Activated naive CD8-positive, alpha-beta T cell treated with anti-CD3 and anti-CD28 coated beads, Interleukin-2, amount 50 U/mL, for 16 hours (primary cell): ENCODE measurements at regions not wholly inside any gene's neighbourhood (a gene's known extent, or its start where the extent isn't known, plus 50 kb on each side); places are given as distances from the start of the nearest gene placed in this dataset.

Source experiments
- DNase-seq: peaks from one replicate; pipeline ENCODE4 v3.0.0-alpha.2; 2020; ENCODE audit warnings: low read depth, low spot score

DNA sequence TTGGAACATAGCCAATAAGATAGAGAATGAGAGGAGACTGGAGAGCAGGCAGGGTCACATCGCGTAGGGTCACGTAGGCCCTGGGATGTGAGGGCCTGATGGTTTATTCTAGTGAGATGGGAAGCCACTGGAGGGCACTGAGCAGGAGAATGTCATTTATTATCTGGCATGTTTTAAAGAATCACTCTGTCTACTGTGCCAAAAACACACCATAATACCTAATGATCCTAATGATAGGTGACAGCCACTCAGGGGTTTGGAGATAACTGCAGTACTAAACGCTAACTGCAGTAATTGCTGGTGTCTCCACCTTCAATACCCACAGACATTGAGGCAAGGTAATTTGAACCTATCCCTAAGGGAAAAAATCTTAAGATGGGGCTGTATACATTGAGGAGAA lies 185.4 kb downstream of the TTLL7 start:
- no peak for DNase-seq

GRCh38 chr1:83810144-83810543 lies 188.8 kb downstream of the TTLL7 start:
- no peak for DNase-seq

- DNase-seq = no peak
Measured at GRCh38 chr1:83808536-83808935, 190.4 kb downstream of the TTLL7 start.

- no peak for DNase-seq
Measured at GRCh38 chr1:83807821-83808220, 191.1 kb downstream of the TTLL7 start.

DNA sequence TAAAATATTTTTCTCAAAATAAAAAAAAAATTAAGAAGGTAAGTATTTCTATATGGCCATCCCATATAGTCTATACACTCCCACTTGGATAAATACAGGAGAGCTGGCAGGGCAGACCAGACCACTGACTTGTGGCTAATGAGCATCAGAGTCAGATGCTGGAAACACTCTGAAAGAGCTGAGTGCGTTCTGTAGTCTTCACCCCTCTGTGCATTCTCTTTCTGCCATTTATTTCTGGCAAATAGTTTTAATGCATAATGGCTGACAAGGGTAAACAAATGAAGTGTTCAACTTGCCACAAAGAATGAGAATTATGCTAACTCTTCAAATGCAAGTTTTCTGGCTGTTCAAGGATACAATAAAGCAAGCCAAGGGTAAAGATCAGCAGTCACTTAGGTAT lies 191.7 kb downstream of the TTLL7 start:
- DNase-seq = no peak

DNA sequence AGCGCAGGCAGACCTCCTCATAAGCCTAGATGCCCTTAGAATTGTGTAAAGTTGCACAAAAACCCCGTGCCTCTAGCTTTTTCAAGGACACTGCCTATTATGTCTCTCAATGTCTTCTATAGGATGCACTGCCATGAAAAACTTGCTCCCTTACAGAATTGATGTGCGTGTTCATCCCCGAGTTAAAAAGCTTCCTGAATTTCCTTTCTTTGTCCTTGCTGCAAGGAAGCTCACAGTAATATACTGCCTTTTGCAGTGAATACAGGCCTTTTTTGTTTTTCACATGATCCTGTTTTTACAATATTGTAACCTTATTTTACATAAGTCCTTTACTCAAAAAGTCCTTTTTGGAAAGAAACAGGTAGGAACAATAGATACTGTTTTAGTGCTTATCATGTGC lies 193.0 kb downstream of the TTLL7 start:
- no peak for DNase-seq

GRCh38 chr1:83802460-83803152 lies 196.3 kb downstream of the TTLL7 start:
- no peak for DNase-seq

DNA sequence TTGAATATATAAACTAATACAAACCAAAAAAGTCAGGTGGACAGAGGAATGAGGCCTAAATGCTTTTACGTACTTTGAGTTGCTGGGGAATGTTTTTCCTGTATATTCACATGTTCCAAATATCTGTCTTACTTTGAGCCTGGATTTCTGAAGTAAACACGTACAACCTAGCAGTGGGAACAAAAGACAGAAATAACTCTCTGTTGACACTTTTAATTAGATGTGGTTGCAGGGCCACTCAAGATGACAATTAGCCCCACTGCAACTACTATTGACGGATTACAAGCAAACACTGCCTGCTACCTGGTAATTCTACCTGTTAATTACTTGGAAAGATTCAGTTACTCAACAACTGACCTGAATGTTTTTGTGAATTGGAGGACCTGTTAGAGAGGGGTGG lies 196.9 kb downstream of the TTLL7 start:
- no peak for DNase-seq

DNA sequence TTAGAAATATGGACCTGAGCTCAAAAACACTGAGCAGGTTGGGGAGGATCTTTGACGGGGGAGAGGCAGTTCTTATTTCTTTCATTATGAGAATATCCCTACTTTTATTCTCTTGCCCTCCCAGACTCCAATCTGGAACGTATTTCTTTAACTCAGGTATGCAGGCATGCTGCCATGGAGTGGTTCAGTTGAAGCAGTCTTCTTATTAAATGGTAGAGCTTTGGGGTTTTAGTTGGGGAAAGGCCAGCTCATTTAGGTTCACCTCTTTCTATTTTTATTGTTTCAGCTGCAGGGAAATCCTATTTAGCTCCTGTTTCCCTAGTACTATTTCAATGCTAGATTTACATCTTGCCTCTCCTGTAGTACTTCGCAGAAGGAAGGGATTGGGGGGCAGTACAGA lies 198.9 kb downstream of the TTLL7 start:
- no peak for DNase-seq

GRCh38 chr1:83799594-83799993 lies 199.3 kb downstream of the TTLL7 start:
- DNase-seq = no peak

GRCh38 chr1:83798965-83799364 lies 200.0 kb downstream of the TTLL7 start:
- DNase-seq = no peak

GRCh38 chr1:83796409-83796808 lies 202.5 kb downstream of the TTLL7 start:
- DNase-seq = no peak

- no peak for DNase-seq
Measured at GRCh38 chr1:83794384-83794783, 204.5 kb downstream of the TTLL7 start.

GRCh38 chr1:83791821-83792437 lies 207.0 kb downstream of the TTLL7 start:
- no peak for DNase-seq

DNA sequence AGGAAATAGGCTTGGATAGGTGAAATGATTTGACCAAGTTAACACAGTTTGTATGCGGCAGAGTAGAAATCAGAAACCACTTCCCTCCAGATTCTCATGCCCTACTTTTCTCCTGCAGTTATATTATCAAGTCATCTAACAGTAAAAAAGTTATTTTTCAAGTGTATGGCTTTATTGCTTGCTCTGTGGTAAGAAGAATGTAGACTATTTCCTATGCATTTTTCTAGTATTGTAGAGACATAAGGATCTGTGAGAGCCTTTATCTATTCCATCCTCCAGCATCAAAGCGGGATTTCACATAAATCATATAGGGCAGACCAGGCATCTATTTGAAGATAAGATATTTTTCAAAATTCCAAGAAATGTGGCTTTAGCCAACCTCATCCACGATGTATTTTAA lies 208.5 kb downstream of the TTLL7 start:
- DNase-seq = no peak

DNA sequence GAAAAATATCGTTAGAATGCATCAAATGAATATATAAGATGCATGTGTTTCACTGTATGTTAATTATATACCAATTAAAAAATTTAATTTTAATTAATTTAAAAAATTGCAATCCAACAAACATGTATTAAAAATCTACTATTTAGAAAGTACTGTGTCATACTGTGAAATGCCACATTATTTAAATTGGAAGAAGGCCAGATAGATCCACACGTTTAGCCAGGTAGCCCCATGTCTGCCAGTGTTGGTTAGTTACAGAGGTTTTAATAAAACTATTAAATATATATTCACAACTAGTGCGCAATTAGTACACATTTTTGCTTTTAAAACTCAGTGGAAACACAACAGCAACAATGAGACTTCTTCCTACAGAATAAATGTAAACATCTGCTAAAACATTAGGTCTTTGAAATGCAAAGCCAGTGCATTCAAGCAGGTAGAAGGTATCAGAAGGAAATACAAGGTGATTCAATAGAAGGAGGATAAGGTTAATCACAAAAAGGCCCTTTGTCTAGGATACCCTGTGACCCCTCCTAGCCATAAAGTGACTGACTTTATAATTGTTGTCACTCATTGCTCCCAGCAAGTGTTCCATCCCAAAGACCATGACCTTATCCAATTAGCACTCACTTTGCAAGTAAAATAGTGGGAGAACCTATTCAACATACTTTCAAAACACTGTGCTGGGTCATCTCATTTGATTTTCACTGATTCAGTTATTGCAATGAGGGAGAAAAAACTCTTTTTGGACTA lies 211.5 kb downstream of the TTLL7 start:
- DNase-seq = no peak

DNA sequence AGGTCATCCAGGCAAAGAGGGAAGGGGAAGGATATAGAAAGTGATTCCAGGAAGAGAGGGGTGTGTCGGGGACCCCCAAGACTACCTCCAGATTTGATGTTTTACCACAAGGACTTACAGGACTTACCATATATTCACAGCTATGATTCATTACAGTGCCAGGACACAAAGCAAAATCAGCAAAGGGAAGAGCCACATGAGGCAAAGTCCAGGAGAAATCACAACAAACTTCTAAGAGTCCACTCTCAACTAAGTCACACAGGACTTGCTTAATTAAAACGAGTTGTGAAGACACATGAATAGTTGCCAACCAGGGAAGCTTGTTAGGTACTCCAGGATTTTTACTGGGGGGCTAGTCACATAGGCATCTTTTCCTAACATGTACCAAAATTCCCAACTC lies 217.3 kb downstream of the TTLL7 start:
- no peak for DNase-seq

- no peak for DNase-seq
Measured at GRCh38 chr1:83779565-83779964, 219.4 kb downstream of the TTLL7 start.

DNA sequence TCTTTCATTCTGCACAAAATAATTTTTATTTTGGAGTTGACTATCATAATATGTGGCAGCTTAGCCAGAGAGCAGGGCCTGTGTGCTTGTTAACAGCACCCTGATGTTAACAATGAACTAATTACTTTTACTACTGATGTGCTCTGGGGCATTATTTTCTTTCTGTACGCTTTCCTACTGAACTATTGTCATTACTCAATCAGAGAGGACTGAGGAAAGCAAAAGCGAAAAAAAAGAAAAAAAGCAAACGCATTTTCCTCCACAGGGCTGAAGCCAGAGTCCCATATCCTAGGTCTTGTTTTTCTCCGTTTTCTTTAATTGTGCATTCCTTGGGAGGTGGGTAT lies 221.2 kb downstream of the TTLL7 start:
- no peak for DNase-seq

- no peak for DNase-seq
Measured at GRCh38 chr1:83776913-83777757, 221.8 kb downstream of the TTLL7 start.

DNA sequence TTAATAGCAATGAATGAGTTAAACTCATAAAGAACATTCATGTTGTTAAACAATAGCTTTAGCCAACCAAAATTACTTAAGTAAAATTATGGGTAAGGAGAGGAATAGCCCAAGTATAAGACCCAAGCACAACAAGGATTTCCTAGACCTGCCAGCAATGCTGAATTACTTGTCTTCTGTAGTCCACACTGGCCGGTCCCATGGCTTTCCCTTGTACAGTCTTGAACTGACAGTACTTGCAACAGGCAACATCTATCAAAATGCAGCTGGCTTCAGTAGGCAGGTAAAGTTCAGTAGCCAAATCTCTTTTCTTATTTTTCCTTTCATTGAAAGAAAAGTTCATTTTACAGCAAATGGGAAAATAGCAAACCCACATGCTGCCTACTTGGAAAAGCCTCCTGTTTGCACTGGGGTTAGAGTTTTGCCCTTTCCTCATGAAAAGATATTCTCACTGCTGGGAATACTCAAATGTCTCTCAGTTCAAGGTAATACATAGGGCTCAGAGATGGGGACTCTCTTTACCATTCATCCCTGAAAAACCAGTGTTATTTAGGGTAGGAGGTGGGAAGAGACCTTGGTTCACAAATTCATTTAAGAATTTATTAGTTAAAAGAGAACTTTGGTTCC lies 222.8 kb downstream of the TTLL7 start:
- DNase-seq = no peak

GRCh38 chr1:83773059-83773458 lies 225.9 kb downstream of the TTLL7 start:
- DNase-seq = no peak
